HEK293 (cell line): ENCODE measurements at regions not wholly inside any gene's neighbourhood (a gene's known extent, or its start where the extent isn't known, plus 50 kb on each side); places are given as distances from the start of the nearest gene placed in this dataset.

Experiments
- CTCF ChIA-PET: fragments of 350-600 bp; formaldehyde crosslinking; extraction: SDS; loops from one replicate; lab custom pipeline; 2021; ENCODE audit warnings: antibody characterized with exemption; lab: Yijun Ruan, JAX
- POLR2A ChIA-PET: fragments of 300-600 bp; formaldehyde crosslinking; extraction: SDS; loops from one replicate; lab custom pipeline; 2020; ENCODE audit warnings: antibody characterized with exemption, inconsistent platforms; lab: Yijun Ruan, JAX
- H3K27ac ChIP-seq: fragments of 200-500 bp; sonication (Bioruptor generic); 2 replicates; pipeline ENCODE4 v1.5.1; 2014; ENCODE audit warnings: low read depth, low read length, control low read depth, inconsistent platforms; ENCODE audit errors: extremely low read depth
- H3K36me3 ChIP-seq, 2 experiments: fragments of 200-500 bp in 1 of 2; sonication (Bioruptor generic) in 1 of 2; 1 replicate in 1 of 2; 2 replicates in 1 of 2; pipeline ENCODE4 v1.5.1; 2014 to 2017; ENCODE audit warnings: inconsistent platforms in 2 of 2, low read length in 2 of 2; ENCODE audit not compliant: control insufficient read depth in 2 of 2, insufficient read depth in 1 of 2
- H3K4me1 ChIP-seq: fragments of 200-500 bp; sonication (Bioruptor generic); 2 replicates; pipeline ENCODE4 v1.5.1; 2014; ENCODE audit warnings: mild to moderate bottlenecking, low read length, inconsistent platforms; ENCODE audit not compliant: control insufficient read depth, insufficient read depth
- H3K4me3 ChIP-seq: 2 replicates; pipeline ENCODE4 v1.5.1; 2011; ENCODE audit warnings: low read depth, mild to moderate bottlenecking, control low read depth, low read length, moderate library complexity
- H3K9me3 ChIP-seq: fragments of 200-500 bp; sonication (Bioruptor generic); 2 replicates; pipeline ENCODE4 v1.5.1; 2014; ENCODE audit warnings: low read depth, low read length, inconsistent platforms; ENCODE audit not compliant: control insufficient read depth, insufficient read depth
- EGR2 ChIP-seq: fragments of 450-650 bp; formaldehyde crosslinking; IDR thresholded peaks from 2 replicates; pipeline ENCODE4 v1.5.1; 2016; ENCODE audit warnings: low read depth, missing biosample characterization, missing genetic modification characterization
- GLIS1 ChIP-seq: fragments of 450-650 bp; formaldehyde crosslinking; IDR thresholded peaks from 2 replicates; pipeline ENCODE4 v1.5.1; 2016; ENCODE audit warnings: missing biosample characterization, missing genetic modification characterization
- HOXD13 ChIP-seq: sonication (generic); formaldehyde crosslinking; IDR thresholded peaks from 2 replicates; pipeline ENCODE4 v1.8.0; 2022; ENCODE audit warnings: missing genetic modification reagents, borderline replicate concordance
- IKZF3 ChIP-seq: fragments of 450-650 bp; IDR thresholded peaks from 2 replicates; pipeline ENCODE4 v1.5.0; 2018; ENCODE audit warnings: missing biosample characterization, mild to moderate bottlenecking, missing genetic modification characterization, moderate library complexity
- SP3 ChIP-seq: fragments of 450-650 bp; formaldehyde crosslinking; IDR thresholded peaks from 2 replicates; pipeline ENCODE4 v1.5.1; 2016; ENCODE audit warnings: missing biosample characterization, missing genetic modification characterization
- ZBTB21 ChIP-seq: fragments of 450-650 bp; formaldehyde crosslinking; IDR thresholded peaks from 2 replicates; pipeline ENCODE4 v1.5.1; 2017; ENCODE audit warnings: missing biosample characterization, missing genetic modification characterization
- ZBTB7A ChIP-seq: fragments of 450-650 bp; formaldehyde crosslinking; IDR thresholded peaks from 2 replicates; pipeline ENCODE4 v1.5.1; 2016; ENCODE audit warnings: low read depth, missing biosample characterization, missing genetic modification characterization
- ZEB2 ChIP-seq: fragments of 450-650 bp; formaldehyde crosslinking; IDR thresholded peaks from 2 replicates; pipeline ENCODE4 v1.5.1; 2016; ENCODE audit warnings: missing biosample characterization, missing genetic modification characterization
- ZNF146 ChIP-seq: fragments of 450-650 bp; formaldehyde crosslinking; IDR thresholded peaks from 2 replicates; pipeline ENCODE4 v1.5.1; 2016; ENCODE audit warnings: missing biosample characterization, missing genetic modification characterization
- ZNF174 ChIP-seq: fragments of 450-650 bp; formaldehyde crosslinking; IDR thresholded peaks from 2 replicates; pipeline ENCODE4 v1.5.0; 2017; ENCODE audit warnings: missing biosample characterization, mild to moderate bottlenecking, missing genetic modification characterization
- ZNF280C ChIP-seq: fragments of 450-650 bp; formaldehyde crosslinking; IDR thresholded peaks from 2 replicates; pipeline ENCODE4 v1.5.1; 2016; ENCODE audit warnings: missing biosample characterization, missing genetic modification characterization
- ZNF302 ChIP-seq: fragments of 450-650 bp; formaldehyde crosslinking; IDR thresholded peaks from 2 replicates; pipeline ENCODE4 v1.5.1; 2016; ENCODE audit warnings: missing biosample characterization, missing genetic modification characterization, low read depth
- ZNF311 ChIP-seq: fragments of 450-650 bp; formaldehyde crosslinking; IDR thresholded peaks from 2 replicates; pipeline ENCODE4 v1.5.1; 2017; ENCODE audit warnings: missing biosample characterization, missing genetic modification characterization, borderline replicate concordance
- ZNF510 ChIP-seq: fragments of 450-650 bp; formaldehyde crosslinking; IDR thresholded peaks from 2 replicates; pipeline ENCODE4 v1.5.1; 2018; ENCODE audit warnings: mild to moderate bottlenecking, missing genetic modification characterization, missing biosample characterization; ENCODE audit not compliant: insufficient replicate concordance
- ZNF558 ChIP-seq: fragments of 450-650 bp; formaldehyde crosslinking; IDR thresholded peaks from 2 replicates; pipeline ENCODE4 v1.5.1; 2016; ENCODE audit warnings: missing biosample characterization, missing genetic modification characterization
- ZNF561 ChIP-seq: fragments of 450-650 bp; IDR thresholded peaks from 2 replicates; pipeline ENCODE4 v1.5.1; 2018; ENCODE audit warnings: missing biosample characterization, missing genetic modification characterization, borderline replicate concordance
- ZNF596 ChIP-seq: fragments of 450-650 bp; IDR thresholded peaks from 2 replicates; pipeline ENCODE4 v1.5.0; 2018; ENCODE audit warnings: missing biosample characterization, mild to moderate bottlenecking, missing genetic modification characterization, moderate library complexity
- ZNF610 ChIP-seq: fragments of 450-650 bp; formaldehyde crosslinking; IDR thresholded peaks from 2 replicates; pipeline ENCODE4 v1.5.1; 2016; ENCODE audit warnings: missing biosample characterization, missing genetic modification characterization, borderline replicate concordance
- ZNF623 ChIP-seq: fragments of 450-650 bp; formaldehyde crosslinking; IDR thresholded peaks from 2 replicates; pipeline ENCODE4 v1.5.1; 2016; ENCODE audit warnings: missing biosample characterization, missing genetic modification characterization
- ZNF660 ChIP-seq: fragments of 450-650 bp; IDR thresholded peaks from 2 replicates; pipeline ENCODE4 v1.5.1; 2018; ENCODE audit warnings: missing biosample characterization, mild to moderate bottlenecking, missing genetic modification characterization
- ZNF768 ChIP-seq: fragments of 450-650 bp; formaldehyde crosslinking; IDR thresholded peaks from 2 replicates; pipeline ENCODE4 v1.5.1; 2018; ENCODE audit warnings: missing biosample characterization, mild to moderate bottlenecking, missing genetic modification characterization
- ZSCAN5A ChIP-seq: fragments of 450-650 bp; formaldehyde crosslinking; IDR thresholded peaks from 2 replicates; pipeline ENCODE4 v1.5.1; 2016; ENCODE audit warnings: missing biosample characterization, missing genetic modification characterization
- TF ChIP-seq, protein P1 (sequence below): fragments of 450-650 bp; formaldehyde crosslinking; IDR thresholded peaks from 2 replicates; pipeline ENCODE4 v1.5.1; 2016; ENCODE audit warnings: missing biosample characterization, missing genetic modification characterization, low read depth
- TF ChIP-seq, protein P2 (sequence below): fragments of 450-650 bp; formaldehyde crosslinking; IDR thresholded peaks from 2 replicates; pipeline ENCODE4 v1.5.1; 2016; ENCODE audit warnings: missing biosample characterization, missing genetic modification characterization, borderline replicate concordance

DNA sequence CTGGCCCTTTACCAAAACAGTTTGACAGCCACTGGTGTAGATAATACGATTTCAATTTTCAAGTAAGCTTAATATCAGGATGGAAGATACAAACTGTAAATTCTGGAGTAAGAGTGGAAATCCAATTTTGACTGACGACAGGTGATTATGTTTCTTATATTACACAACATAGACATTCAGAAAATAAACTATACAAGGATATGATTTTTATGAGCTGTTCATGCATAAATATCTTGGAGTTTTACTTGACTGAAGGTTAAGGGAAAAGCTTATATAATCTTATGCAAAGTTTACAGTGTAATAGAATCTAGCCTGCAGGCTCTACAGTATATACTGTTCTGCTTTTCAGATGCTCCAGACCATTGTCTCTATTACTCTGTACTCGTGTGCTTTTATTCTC, 1672.3 kb downstream of the ARAP2 start (continued):
- TF ChIP-seq SP3 (tag by site-specific recombination), result no peak
- no peak for TF ChIP-seq ZNF768
- no peak for TF ChIP-seq ZNF610 (tag by site-specific recombination)
- no peak for TF ChIP-seq ZNF174 (tag by site-specific recombination)
- TF ChIP-seq ZNF302 (tag by site-specific recombination), result no peak
- TF ChIP-seq HOXD13, result no peak

DNA sequence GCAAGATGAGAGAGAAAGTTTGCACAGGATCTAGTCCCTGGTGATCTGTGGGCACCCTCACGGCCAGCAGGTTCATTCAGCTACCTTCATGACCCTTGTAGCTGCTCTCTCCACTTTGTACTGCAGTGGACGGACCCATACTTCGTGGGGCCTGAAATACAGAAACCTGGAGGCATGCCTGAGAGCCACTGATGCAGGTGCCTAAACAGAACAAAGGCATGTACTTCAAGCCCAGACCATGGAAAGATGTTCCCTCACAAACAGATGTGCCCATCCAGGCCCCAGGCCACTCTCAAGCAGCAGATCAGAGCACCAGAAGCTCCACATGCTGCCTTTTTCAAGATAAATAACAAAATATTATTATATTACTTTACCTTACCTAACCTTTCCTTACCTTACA, 1629.0 kb downstream of the ARAP2 start:
- ChIA-PET POLR2A (no interaction called here), CTCF (no interaction called here)

DNA sequence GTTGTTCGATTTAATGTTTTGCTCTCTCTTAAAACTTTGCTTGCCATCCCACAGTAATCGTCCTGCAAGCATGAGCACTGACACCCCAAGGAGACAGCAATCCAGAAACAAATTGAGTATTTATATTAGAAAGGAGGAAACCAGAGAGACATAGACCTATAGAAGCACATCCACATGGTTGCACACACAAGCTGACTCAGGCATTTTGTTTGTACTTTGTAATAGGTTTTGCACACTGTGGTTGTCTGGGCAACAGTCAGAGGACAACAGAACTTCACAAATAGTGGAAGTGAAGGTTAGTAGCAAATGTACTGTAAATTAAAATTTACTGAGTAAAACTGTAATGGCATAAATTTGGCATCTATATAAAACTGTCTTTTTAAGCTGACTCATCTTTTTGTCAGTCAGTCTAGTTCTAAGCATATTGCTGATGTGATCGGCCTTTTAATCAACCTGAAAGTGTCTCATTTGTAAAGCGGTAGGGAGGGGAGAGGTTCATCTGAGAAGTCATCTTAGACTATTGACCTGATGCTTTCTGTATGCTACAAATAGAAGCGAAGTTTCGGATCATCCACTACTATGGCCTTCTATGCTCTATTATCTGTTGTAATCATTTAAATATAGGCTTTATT, 1624.7 kb downstream of the ARAP2 start:
- Histone ChIP-seq H3K4me1 (no peaks in the 10 kb centered on the region), H3K27ac (no peak overlapping the region), H3K36me3 (no peaks in the 10 kb centered on the region), H3K4me3 (no peak overlapping the region), H3K9me3 (no peaks in the 10 kb centered on the region)
- CTCF ChIA-PET, result no interaction called here
- POLR2A ChIA-PET, result no interaction called here
- no peak for TF ChIP-seq ZBTB21 (tag by site-specific recombination)
- TF ChIP-seq GLIS1 (tag by site-specific recombination), result no peak
- no peak for TF ChIP-seq ZSCAN5A (tag by site-specific recombination)
- no peak for TF ChIP-seq ZNF561 (tag by site-specific recombination)
- TF ChIP-seq ZNF280C, result no peak
- TF ChIP-seq IKZF3 (tag by site-specific recombination), result no peak
- TF ChIP-seq ZEB2, result no peak
- no peak for TF ChIP-seq ZNF596
- TF ChIP-seq, protein P1, sequence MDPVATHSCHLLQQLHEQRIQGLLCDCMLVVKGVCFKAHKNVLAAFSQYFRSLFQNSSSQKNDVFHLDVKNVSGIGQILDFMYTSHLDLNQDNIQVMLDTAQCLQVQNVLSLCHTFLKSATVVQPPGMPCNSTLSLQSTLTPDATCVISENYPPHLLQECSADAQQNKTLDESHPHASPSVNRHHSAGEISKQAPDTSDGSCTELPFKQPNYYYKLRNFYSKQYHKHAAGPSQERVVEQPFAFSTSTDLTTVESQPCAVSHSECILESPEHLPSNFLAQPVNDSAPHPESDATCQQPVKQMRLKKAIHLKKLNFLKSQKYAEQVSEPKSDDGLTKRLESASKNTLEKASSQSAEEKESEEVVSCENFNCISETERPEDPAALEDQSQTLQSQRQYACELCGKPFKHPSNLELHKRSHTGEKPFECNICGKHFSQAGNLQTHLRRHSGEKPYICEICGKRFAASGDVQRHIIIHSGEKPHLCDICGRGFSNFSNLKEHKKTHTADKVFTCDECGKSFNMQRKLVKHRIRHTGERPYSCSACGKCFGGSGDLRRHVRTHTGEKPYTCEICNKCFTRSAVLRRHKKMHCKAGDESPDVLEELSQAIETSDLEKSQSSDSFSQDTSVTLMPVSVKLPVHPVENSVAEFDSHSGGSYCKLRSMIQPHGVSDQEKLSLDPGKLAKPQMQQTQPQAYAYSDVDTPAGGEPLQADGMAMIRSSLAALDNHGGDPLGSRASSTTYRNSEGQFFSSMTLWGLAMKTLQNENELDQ (tag by site-specific recombination), result no peak
- TF ChIP-seq ZNF660 (tag by site-specific recombination), result no peak
- TF ChIP-seq, protein P2, sequence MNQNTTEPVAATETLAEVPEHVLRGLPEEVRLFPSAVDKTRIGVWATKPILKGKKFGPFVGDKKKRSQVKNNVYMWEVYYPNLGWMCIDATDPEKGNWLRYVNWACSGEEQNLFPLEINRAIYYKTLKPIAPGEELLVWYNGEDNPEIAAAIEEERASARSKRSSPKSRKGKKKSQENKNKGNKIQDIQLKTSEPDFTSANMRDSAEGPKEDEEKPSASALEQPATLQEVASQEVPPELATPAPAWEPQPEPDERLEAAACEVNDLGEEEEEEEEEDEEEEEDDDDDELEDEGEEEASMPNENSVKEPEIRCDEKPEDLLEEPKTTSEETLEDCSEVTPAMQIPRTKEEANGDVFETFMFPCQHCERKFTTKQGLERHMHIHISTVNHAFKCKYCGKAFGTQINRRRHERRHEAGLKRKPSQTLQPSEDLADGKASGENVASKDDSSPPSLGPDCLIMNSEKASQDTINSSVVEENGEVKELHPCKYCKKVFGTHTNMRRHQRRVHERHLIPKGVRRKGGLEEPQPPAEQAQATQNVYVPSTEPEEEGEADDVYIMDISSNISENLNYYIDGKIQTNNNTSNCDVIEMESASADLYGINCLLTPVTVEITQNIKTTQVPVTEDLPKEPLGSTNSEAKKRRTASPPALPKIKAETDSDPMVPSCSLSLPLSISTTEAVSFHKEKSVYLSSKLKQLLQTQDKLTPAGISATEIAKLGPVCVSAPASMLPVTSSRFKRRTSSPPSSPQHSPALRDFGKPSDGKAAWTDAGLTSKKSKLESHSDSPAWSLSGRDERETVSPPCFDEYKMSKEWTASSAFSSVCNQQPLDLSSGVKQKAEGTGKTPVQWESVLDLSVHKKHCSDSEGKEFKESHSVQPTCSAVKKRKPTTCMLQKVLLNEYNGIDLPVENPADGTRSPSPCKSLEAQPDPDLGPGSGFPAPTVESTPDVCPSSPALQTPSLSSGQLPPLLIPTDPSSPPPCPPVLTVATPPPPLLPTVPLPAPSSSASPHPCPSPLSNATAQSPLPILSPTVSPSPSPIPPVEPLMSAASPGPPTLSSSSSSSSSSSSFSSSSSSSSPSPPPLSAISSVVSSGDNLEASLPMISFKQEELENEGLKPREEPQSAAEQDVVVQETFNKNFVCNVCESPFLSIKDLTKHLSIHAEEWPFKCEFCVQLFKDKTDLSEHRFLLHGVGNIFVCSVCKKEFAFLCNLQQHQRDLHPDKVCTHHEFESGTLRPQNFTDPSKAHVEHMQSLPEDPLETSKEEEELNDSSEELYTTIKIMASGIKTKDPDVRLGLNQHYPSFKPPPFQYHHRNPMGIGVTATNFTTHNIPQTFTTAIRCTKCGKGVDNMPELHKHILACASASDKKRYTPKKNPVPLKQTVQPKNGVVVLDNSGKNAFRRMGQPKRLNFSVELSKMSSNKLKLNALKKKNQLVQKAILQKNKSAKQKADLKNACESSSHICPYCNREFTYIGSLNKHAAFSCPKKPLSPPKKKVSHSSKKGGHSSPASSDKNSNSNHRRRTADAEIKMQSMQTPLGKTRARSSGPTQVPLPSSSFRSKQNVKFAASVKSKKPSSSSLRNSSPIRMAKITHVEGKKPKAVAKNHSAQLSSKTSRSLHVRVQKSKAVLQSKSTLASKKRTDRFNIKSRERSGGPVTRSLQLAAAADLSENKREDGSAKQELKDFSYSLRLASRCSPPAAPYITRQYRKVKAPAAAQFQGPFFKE (tag by site-specific recombination), result no peak

More for the DNA sequence above, 1629.0 kb downstream of the ARAP2 start:
- no peak for TF ChIP-seq EGR2 (tag by site-specific recombination)
- no peak for TF ChIP-seq ZBTB7A (tag by site-specific recombination)
- no peak for TF ChIP-seq ZNF558 (tag by site-specific recombination)
- TF ChIP-seq ZNF146, result no peak
- no peak for TF ChIP-seq ZNF623
- TF ChIP-seq ZNF510 (tag by site-specific recombination), result no peak
- no peak for TF ChIP-seq ZNF311
- Histone ChIP-seq H3K4me3 (no peak overlapping the region), H3K36me3 (no peaks in the 10 kb centered on the region), H3K4me1 (no peaks in the 10 kb centered on the region), H3K27ac (no peak overlapping the region), H3K9me3 (no peaks in the 10 kb centered on the region)
